SJSA1 (cell line): ENCODE measurements at regions not wholly inside any gene's neighbourhood (a gene's known extent, or its start where the extent isn't known, plus 50 kb on each side); places are given as distances from the start of the nearest gene placed in this dataset.
"Not testable (repeated sequence)": the region's sequence is repeated elsewhere in the genome, so short reads cannot be mapped to it uniquely, and the experiment has no call there.

Experiments
- DNase-seq, 2 experiments: peaks; one replicate each; pipeline ENCODE4 v3.0.0-alpha.2; 2015 to 2020; ENCODE audit warnings: low spot score in 2 of 2, low read depth in 1 of 2
- H3K27ac ChIP-seq: fragments of 250-450 bp; sonication (Bioruptor Pico); 2 replicates; pipeline ENCODE4 v1.5.1; 2020; ENCODE audit warnings: mild to moderate bottlenecking, moderate library complexity
- H3K27me3 ChIP-seq: fragments of 250-450 bp; sonication (Bioruptor Pico); replicated peaks from 2 replicates; pipeline ENCODE4 v1.5.1; 2020; ENCODE audit warnings: mild to moderate bottlenecking, moderate library complexity
- H3K36me3 ChIP-seq: fragments of 250-450 bp; sonication (Bioruptor Pico); 2 replicates; pipeline ENCODE4 v1.5.1; 2020; ENCODE audit warnings: mild to moderate bottlenecking
- H3K4me1 ChIP-seq: fragments of 250-450 bp; sonication (Bioruptor Pico); replicated peaks from 2 replicates; pipeline ENCODE4 v1.6.1; 2021; ENCODE audit warnings: mild to moderate bottlenecking
- H3K4me3 ChIP-seq: fragments of 250-450 bp; sonication (Bioruptor Pico); 2 replicates; pipeline ENCODE4 v1.5.1; 2020; ENCODE audit warnings: mild to moderate bottlenecking
- H3K9me3 ChIP-seq: fragments of 250-450 bp; sonication (Bioruptor Pico); replicated peaks from 2 replicates; pipeline ENCODE4 v1.5.1; 2020; ENCODE audit warnings: mild to moderate bottlenecking

- Histone ChIP-seq H3K4me3 (no peak overlapping the region), H3K27ac (no peak overlapping the region), H3K36me3 (no peaks in the 10 kb centered on the region), H3K27me3 (no peaks in the 10 kb centered on the region), H3K9me3 (no peaks in the 10 kb centered on the region), H3K4me1 (no peaks in the 10 kb centered on the region)
- DNase-seq, result no peak
These were observed 324.2 kb upstream of the NCKAP5 start for GRCh38 chr2:133892352-133892913.

DNA sequence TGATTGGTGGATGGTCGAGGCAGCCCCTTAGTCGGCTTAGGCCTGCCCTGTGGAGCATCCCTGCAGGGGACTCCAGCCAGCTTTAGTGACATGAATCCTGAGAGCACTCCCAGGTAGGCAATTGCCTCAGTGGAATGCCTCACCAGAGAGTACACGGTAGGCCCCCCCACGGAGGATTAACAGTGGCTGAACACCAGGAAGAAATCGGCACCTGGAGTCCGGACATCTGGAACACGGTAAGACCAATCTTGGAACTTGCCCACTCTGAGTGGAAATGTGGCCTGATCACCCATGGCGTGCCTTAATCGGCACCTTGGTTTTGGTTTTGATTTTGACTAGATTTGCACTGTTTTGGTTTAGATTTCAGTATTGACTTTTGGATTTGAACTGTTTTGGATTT is 326.2 kb upstream of the NCKAP5 start:
- no peaks in the 10 kb centered on the region for H3K4me1 ChIP-seq
- no peak for DNase-seq
- no peaks in the 10 kb centered on the region for H3K27me3 ChIP-seq
- H3K4me3 ChIP-seq, result no peak overlapping the region
- no peak overlapping the region for H3K27ac ChIP-seq
- H3K9me3 ChIP-seq, result no peaks in the 10 kb centered on the region
- H3K36me3 ChIP-seq, result no peaks in the 10 kb centered on the region

- H3K27ac ChIP-seq, H3K27me3 ChIP-seq, H3K9me3 ChIP-seq, DNase-seq, H3K4me3 ChIP-seq, H3K36me3 ChIP-seq, H3K4me1 ChIP-seq: not testable (repeated sequence)
These were observed 329.6 kb upstream of the NCKAP5 start for GRCh38 chr2:133897838-133898237.

GRCh38 chr2:133900909-133901308 is 332.6 kb upstream of the NCKAP5 start:
- no peak overlapping the region for H3K4me3 ChIP-seq
- H3K27ac ChIP-seq, result no peak overlapping the region
- H3K27me3 ChIP-seq, result 0 out of 2 replicates have a peak, but pooled peaks cover 3% of the 10 kb centered on the region
- no peaks in the 10 kb centered on the region for H3K4me1 ChIP-seq
- H3K9me3 ChIP-seq, result no peaks in the 10 kb centered on the region
- DNase-seq, result no peak
- H3K36me3 ChIP-seq, result no peaks in the 10 kb centered on the region

GRCh38 chr2:133906396-133906795 is 338.1 kb upstream of the NCKAP5 start:
- H3K36me3 ChIP-seq, result no peaks in the 10 kb centered on the region
- H3K27ac ChIP-seq, result no peak overlapping the region
- H3K27me3 ChIP-seq, result 0 out of 2 replicates have a peak, but pooled peaks cover 3% of the 10 kb centered on the region
- H3K4me1 ChIP-seq, result no peaks in the 10 kb centered on the region
- DNase-seq, result no peak
- no peaks in the 10 kb centered on the region for H3K9me3 ChIP-seq
- H3K4me3 ChIP-seq, result no peak overlapping the region

GRCh38 chr2:133906926-133907325 is 338.7 kb upstream of the NCKAP5 start:
- no peak overlapping the region for H3K27ac ChIP-seq

GRCh38 chr2:133908171-133908570 is 339.9 kb upstream of the NCKAP5 start:
- H3K27ac ChIP-seq, result no peak overlapping the region
- no peak for DNase-seq
- no peaks in the 10 kb centered on the region for H3K36me3 ChIP-seq
- no peak overlapping the region for H3K4me3 ChIP-seq
- H3K9me3 ChIP-seq, result no peaks in the 10 kb centered on the region
- no peaks in the 10 kb centered on the region for H3K4me1 ChIP-seq
- H3K27me3 ChIP-seq, result 0 out of 2 replicates have a peak, but pooled peaks cover 3% of the 10 kb centered on the region

More at GRCh38 chr2:133906926-133907325, 338.7 kb upstream of the NCKAP5 start:
- Histone ChIP-seq H3K36me3 (no peaks in the 10 kb centered on the region), H3K27me3 (0 out of 2 replicates have a peak, but pooled peaks cover 3% of the 10 kb centered on the region), H3K9me3 (no peaks in the 10 kb centered on the region), H3K4me1 (no peaks in the 10 kb centered on the region), H3K4me3 (no peak overlapping the region)
- DNase-seq, result no peak

DNA sequence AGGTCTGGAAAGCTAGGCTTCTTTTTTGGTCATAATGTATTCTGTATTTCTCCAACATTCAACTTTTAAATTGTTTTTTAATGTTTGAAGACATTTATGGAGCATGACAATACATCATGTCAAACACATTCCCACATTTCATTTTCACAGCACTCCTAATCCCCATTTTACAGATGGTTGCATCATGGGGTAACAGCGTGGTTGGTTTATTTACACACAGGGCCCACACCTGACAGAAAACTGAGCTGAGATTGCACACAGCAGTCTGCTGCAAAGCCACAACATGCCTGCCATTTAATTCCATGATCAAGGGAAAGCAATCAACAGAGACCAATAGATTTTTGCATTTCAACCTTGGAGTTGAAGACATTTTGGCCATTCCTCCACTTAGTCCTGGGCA is 335.7 kb upstream of the MGAT5 start:
- no peak overlapping the region for H3K4me3 ChIP-seq

GRCh38 chr2:133919285-133919684 is 334.6 kb upstream of the MGAT5 start:
- DNase-seq, result no peak
- Histone ChIP-seq H3K4me3 (no peak overlapping the region), H3K36me3 (no peaks in the 10 kb centered on the region), H3K9me3 (no peaks in the 10 kb centered on the region), H3K27me3 (no peaks in the 10 kb centered on the region), H3K27ac (no peak overlapping the region), H3K4me1 (no peaks in the 10 kb centered on the region)

More for the DNA sequence above, 335.7 kb upstream of the MGAT5 start:
- DNase-seq, result no peak
- H3K4me1 ChIP-seq, result no peaks in the 10 kb centered on the region
- H3K9me3 ChIP-seq, result no peaks in the 10 kb centered on the region
- H3K27me3 ChIP-seq, result no peaks in the 10 kb centered on the region
- H3K27ac ChIP-seq, result no peak overlapping the region
- H3K36me3 ChIP-seq, result no peaks in the 10 kb centered on the region

DNA sequence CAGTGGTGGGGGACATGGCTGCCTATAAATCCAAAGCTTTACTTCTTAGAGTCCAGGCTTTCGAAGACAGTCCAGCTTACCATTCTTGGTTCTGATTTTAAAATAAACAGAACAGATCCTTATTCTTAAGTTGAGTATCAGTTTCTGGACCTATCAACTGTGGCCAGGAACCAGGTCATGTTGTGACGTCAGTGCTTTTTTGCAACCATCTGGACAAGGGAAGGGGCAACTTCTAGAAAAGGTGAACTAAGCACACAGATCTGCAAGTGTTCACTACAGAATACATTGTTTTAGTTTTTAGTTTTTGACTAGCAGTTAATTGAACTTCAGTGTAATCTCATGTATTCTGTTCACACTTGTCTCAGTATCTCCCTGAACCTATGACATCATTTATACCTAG is 326.0 kb upstream of the MGAT5 start:
- Histone ChIP-seq H3K9me3 (no peaks in the 10 kb centered on the region), H3K4me1 (no peaks in the 10 kb centered on the region), H3K36me3 (no peaks in the 10 kb centered on the region), H3K4me3 (no peak overlapping the region), H3K27me3 (no peaks in the 10 kb centered on the region), H3K27ac (no peak overlapping the region)
- no peak for DNase-seq

DNA sequence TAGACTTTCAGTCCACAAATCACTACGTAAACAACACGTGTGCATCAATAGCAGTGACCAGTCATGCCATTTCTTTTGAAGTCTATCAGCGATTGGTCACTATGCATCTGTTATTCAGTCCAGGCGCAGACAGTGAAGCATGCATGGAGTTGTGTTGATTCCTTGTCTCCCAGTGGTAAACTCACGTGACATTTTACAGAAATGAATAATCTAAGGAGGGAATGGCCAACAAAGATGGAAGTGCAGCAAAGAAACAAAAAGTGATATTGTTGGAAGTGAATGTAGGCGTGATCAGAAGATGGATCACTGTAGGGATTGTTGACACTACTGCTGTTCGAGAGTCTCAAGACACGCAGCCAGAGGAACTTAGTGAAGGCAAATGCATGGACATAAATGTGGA is 317.8 kb upstream of the MGAT5 start:
- Histone ChIP-seq H3K27me3 (no peaks in the 10 kb centered on the region), H3K36me3 (no peaks in the 10 kb centered on the region), H3K9me3 (no peaks in the 10 kb centered on the region), H3K4me1 (no peaks in the 10 kb centered on the region), H3K4me3 (no peak overlapping the region), H3K27ac (no peak overlapping the region)
- DNase-seq, result no peak

- no peaks in the 10 kb centered on the region for H3K27me3 ChIP-seq
- DNase-seq, result no peak
- no peak overlapping the region for H3K4me3 ChIP-seq
- H3K27ac ChIP-seq, result no peak overlapping the region
- no peaks in the 10 kb centered on the region for H3K9me3 ChIP-seq
- no peaks in the 10 kb centered on the region for H3K36me3 ChIP-seq
- no peaks in the 10 kb centered on the region for H3K4me1 ChIP-seq
These were observed 317.3 kb upstream of the MGAT5 start for GRCh38 chr2:133936601-133937000.

DNA sequence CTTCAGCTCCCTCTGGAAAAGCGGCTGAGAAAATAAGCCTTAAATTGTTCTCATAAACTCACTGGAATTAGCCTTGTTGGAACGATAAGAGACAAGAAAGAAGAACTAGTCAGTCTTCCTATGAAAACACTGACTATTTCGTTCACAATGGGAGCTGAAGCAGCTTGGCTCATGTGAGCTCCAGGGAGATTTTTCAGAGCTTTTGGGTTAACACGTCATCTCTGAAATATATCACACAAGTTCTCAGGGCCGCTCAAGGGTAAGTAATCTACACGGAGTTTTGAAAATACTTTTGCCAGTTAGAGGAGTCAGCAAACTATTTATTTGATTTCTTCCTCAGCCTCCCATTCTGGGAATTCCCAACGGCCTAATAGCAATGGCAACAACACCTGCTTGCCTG is 316.2 kb upstream of the MGAT5 start:
- Histone ChIP-seq H3K27ac (no peak overlapping the region), H3K27me3 (no peaks in the 10 kb centered on the region), H3K4me1 (no peaks in the 10 kb centered on the region), H3K9me3 (no peaks in the 10 kb centered on the region), H3K36me3 (no peaks in the 10 kb centered on the region), H3K4me3 (no peak overlapping the region)
- DNase-seq, result no peak

DNA sequence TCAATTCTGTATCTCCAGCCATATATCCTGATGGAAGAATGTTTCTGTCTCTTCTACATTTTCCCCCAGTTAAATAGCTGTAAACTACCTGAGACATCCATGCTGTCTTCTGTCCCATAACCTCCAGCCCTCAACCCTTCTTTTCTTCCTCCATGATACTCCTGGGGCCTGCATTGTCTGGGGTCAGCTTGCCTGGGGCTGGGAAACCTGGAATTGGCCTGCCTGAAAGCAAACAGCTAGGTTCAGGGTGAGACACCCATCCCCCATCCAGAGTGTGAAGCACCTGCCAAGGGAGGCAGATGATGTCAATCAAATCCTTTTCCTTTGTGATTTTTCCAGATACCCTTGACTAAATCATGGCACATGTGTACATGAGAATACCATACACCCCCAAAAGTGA is 313.7 kb upstream of the MGAT5 start:
- H3K27me3 ChIP-seq, result no peaks in the 10 kb centered on the region
- no peaks in the 10 kb centered on the region for H3K9me3 ChIP-seq
- H3K27ac ChIP-seq, result no peak overlapping the region
- DNase-seq, result no peak
- no peak overlapping the region for H3K4me3 ChIP-seq
- H3K36me3 ChIP-seq, result no peaks in the 10 kb centered on the region
- H3K4me1 ChIP-seq, result no peaks in the 10 kb centered on the region

DNA sequence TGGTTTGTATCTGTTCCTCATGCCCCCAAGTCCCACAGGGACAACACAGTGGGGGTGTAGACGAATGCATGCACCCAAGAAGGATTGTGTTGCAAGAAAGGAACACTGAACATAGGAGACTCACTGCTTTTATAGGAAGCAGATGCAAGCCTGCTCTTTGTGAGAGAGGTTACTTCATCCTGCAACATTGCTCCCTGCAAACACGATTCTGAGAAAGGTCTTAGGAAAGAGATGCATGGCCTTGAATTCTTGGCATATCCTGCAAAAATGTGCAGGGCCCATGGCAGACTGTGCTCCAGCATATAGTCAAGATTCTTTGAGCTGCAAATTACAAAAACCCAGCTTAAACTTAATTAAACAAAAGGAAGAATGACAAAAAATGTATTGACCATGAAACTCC is 312.2 kb upstream of the MGAT5 start:
- no peak for DNase-seq
- no peak overlapping the region for H3K4me3 ChIP-seq
- H3K4me1 ChIP-seq, result no peaks in the 10 kb centered on the region
- H3K27me3 ChIP-seq, result no peaks in the 10 kb centered on the region
- H3K27ac ChIP-seq, result no peak overlapping the region
- H3K36me3 ChIP-seq, result no peaks in the 10 kb centered on the region
- H3K9me3 ChIP-seq, result no peaks in the 10 kb centered on the region
